Neutrophil (primary cell): ENCODE measurements at regions not wholly inside any gene's neighbourhood (a gene's known extent, or its start where the extent isn't known, plus 50 kb on each side); places are given as distances from the start of the nearest gene placed in this dataset.

Experiments
- H3K27ac ChIP-seq: fragments of 200-600 bp; sonication (generic); 2 replicates; pipeline ENCODE4 v1.5.1; 2016; ENCODE audit warnings: mild to moderate bottlenecking, moderate library complexity
- H3K27me3 ChIP-seq: fragments of 200-600 bp; sonication (generic); 2 replicates; pipeline ENCODE4 v1.6.0; 2016; ENCODE audit warnings: mild to moderate bottlenecking
- H3K36me3 ChIP-seq: fragments of 200-600 bp; sonication (generic); 2 replicates; pipeline ENCODE4 v1.5.1; 2017
- H3K4me1 ChIP-seq, 2 experiments: fragments of 200-600 bp in 1 of 2; sonication (generic) in 1 of 2; 1 replicate in 1 of 2; 2 replicates in 1 of 2; pipeline versions ENCODE4 v1.5.1 to v1.6.1; 2013 to 2016; ENCODE audit warnings: low read depth in 1 of 2, low read length in 1 of 2, mild to moderate bottlenecking in 1 of 2, moderate library complexity in 1 of 2; ENCODE audit not compliant: control insufficient read depth in 1 of 2, insufficient read depth in 1 of 2
- H3K4me3 ChIP-seq, 2 experiments: fragments of 200-600 bp in 1 of 2; sonication (generic) in 1 of 2; 1 replicate in 1 of 2; 2 replicates in 1 of 2; pipeline ENCODE4 v1.5.1; 2013 to 2016; ENCODE audit warnings: low read depth in 1 of 2, low read length in 1 of 2, mild to moderate bottlenecking in 1 of 2, moderate library complexity in 1 of 2
- H3K9me3 ChIP-seq: fragments of 200-600 bp; sonication (generic); 2 replicates; pipeline ENCODE4 v1.5.1; 2016
- TF ChIP-seq, protein P1 (sequence below): fragments of 200-600 bp; sonication (generic); IDR thresholded peaks from 2 replicates; pipeline ENCODE4 v1.5.1; 2016; ENCODE audit warnings: antibody characterized with exemption

DNA sequence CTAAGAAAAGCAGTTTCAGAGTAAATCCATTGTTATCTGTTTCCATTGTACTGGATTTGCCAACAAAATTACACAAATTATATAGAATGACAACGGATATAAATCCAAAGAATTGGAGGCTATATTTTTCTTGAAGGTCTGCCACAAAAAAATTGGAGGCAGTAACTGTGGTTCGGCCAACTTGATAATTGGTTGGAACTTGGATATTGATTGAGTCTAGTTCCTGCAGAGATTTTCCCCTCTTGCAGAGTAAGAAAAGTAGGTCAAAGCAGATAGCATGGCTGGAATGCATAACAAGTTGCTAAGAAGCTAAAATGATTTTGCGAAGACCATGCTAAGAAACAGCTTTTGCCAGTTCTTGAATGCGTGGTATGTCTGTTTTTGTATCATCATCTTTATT is 269.6 kb upstream of the CFAP20DC start:
- Histone ChIP-seq H3K36me3 (no peaks in the 10 kb centered on the region), H3K4me3 (no peak overlapping the region), H3K9me3 (no peaks in the 10 kb centered on the region), H3K4me1 (no peaks in the 10 kb centered on the region), H3K27ac (no peak overlapping the region), H3K27me3 (no peaks in the 10 kb centered on the region)
- TF ChIP-seq, protein P1, sequence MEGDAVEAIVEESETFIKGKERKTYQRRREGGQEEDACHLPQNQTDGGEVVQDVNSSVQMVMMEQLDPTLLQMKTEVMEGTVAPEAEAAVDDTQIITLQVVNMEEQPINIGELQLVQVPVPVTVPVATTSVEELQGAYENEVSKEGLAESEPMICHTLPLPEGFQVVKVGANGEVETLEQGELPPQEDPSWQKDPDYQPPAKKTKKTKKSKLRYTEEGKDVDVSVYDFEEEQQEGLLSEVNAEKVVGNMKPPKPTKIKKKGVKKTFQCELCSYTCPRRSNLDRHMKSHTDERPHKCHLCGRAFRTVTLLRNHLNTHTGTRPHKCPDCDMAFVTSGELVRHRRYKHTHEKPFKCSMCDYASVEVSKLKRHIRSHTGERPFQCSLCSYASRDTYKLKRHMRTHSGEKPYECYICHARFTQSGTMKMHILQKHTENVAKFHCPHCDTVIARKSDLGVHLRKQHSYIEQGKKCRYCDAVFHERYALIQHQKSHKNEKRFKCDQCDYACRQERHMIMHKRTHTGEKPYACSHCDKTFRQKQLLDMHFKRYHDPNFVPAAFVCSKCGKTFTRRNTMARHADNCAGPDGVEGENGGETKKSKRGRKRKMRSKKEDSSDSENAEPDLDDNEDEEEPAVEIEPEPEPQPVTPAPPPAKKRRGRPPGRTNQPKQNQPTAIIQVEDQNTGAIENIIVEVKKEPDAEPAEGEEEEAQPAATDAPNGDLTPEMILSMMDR, result no peak

DNA sequence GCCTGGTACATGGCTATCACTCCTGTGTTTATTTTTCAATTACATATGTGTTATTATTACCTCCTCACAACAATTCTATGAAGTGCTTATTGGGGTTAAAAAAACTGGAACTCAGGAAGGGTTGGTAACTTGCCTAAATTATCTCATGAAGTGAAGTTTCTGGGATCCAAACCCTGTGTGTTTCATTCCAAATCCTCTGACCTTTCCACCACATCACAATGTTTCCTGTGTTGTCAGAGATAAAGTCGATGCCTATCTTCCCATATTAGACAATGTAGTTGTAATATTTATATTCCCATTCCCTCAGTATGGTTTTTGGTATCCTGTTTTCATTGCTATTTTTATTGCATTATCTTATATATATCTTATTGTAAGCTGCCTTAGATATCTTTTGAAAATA is 269.1 kb upstream of the CFAP20DC start:
- H3K36me3 ChIP-seq, result no peaks in the 10 kb centered on the region
- no peaks in the 10 kb centered on the region for H3K4me1 ChIP-seq
- no peaks in the 10 kb centered on the region for H3K9me3 ChIP-seq
- no peak overlapping the region for H3K27ac ChIP-seq
- TF ChIP-seq, protein P1, result no peak
- no peaks in the 10 kb centered on the region for H3K27me3 ChIP-seq
- no peak overlapping the region for H3K4me3 ChIP-seq

DNA sequence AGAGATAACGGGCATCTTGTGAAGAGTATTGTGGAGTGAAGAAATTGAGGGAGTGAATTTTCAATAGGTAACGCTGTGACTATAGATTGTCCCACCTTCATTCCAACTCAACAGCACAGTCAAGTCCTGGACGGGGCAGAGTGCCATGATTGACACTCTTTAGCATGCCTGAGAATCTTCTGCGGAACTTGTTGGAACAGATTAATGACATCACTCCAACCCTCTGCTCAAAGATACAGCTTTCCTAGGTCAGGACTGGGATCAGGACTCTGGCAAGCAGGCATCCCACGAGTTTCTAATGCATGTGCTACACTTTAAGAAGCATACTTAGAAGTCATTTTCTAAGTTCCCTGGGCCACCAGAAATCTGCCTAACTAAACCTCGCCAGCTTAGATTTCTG is 267.6 kb upstream of the CFAP20DC start:
- no peaks in the 10 kb centered on the region for H3K9me3 ChIP-seq
- no peaks in the 10 kb centered on the region for H3K27me3 ChIP-seq
- H3K36me3 ChIP-seq, result no peaks in the 10 kb centered on the region
- no peaks in the 10 kb centered on the region for H3K4me1 ChIP-seq
- no peak overlapping the region for H3K4me3 ChIP-seq
- TF ChIP-seq, protein P1, result no peak
- no peak overlapping the region for H3K27ac ChIP-seq

DNA sequence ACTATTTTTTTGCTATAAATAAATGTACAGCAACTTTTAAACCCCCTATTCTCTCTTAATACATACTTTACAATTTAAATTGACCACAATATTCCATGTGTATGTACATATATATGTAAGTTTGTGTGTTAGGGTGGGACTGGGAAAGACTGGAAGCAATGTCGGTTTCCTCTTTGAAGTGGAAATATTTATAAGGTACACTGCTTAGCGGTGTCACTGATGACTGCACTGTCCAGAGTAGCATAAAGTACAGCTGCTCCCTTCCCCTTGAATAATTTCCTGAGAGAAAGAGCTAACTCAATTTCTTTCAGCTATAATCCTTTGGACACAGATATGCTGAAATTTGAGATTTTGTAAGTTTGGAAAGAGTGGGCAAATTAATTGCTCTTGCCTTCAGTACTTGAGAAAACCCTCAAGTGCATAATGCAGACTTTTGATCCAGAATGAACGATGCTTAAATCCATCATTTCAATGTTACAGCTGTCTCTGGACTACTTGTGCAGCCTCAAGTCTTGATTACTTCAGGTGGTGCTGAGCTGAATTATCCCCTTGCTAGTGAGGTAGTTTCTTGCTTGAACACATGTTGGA is 267.0 kb upstream of the CFAP20DC start:
- H3K36me3 ChIP-seq, result no peaks in the 10 kb centered on the region
- no peaks in the 10 kb centered on the region for H3K27me3 ChIP-seq
- no peak overlapping the region for H3K27ac ChIP-seq
- TF ChIP-seq, protein P1, result no peak
- H3K9me3 ChIP-seq, result no peaks in the 10 kb centered on the region
- H3K4me3 ChIP-seq, result no peak overlapping the region
- H3K4me1 ChIP-seq, result no peaks in the 10 kb centered on the region

DNA sequence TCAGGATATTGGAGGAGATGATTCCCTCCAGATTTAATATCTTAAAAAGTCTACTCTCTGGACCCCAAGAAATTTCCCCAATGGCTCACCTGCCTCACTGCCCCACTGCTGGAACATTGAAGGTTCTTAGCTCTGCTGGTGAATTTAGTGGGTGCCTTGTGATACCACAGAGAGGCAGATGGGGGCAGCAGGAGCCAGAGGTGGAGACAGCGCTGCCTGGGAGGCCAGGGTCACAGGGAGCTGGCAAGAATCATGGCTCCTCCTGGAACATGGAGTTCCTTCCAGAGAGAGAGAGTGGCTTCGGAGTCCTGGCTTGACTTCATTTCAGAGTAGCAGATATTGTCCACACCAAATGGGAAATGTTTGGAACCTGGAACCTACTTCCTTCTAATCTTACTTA is 263.5 kb upstream of the CFAP20DC start:
- Histone ChIP-seq H3K27ac (no peak overlapping the region), H3K36me3 (no peaks in the 10 kb centered on the region), H3K27me3 (peaks cover 7% of the 10 kb centered on the region), H3K4me3 (no peak overlapping the region), H3K4me1 (no peaks in the 10 kb centered on the region), H3K9me3 (no peaks in the 10 kb centered on the region)
- TF ChIP-seq, protein P1, result no peak

DNA sequence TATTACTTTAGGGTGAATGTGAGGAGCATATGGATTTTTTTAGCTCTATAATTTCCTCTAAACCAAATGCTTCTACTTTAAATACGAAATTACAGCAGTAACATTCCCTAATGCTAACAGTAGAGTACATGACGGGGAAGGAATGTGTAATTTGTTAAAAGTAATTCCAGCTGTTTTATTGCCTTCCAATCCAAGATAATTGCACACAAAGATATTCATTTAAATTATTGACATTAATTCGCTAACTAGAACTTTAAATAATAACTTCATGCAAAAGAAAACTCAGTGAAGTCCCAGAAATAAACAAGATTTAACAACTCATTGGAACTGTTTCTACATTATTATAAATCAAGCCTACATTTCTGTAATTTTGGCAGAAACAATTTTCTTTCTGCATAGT is 261.4 kb upstream of the CFAP20DC start:
- Histone ChIP-seq H3K36me3 (no peaks in the 10 kb centered on the region), H3K27me3 (peaks cover 7% of the 10 kb centered on the region)

More for the DNA sequence above, 261.4 kb upstream of the CFAP20DC start:
- no peaks in the 10 kb centered on the region for H3K4me1 ChIP-seq
- TF ChIP-seq, protein P1, result no peak
- no peak overlapping the region for H3K27ac ChIP-seq
- H3K4me3 ChIP-seq, result no peak overlapping the region
- H3K9me3 ChIP-seq, result no peaks in the 10 kb centered on the region
